ENCODE measurements at regions not wholly inside any gene's neighbourhood (a gene's known extent, or its start where the extent isn't known, plus 50 kb on each side); places are given as distances from the start of the nearest gene placed in this dataset.
"Not testable (repeated sequence)": the region's sequence is repeated elsewhere in the genome, so short reads cannot be mapped to it uniquely, and the experiment has no call there.

- Histone ChIP-seq H3K4me3 (no peak overlapping the region), H3K27ac (no peak overlapping the region)
- TF ChIP-seq CTCF (IDR thresholded peaks at IDR 0.05) = no peak
- DNase-seq (ENCODE audit: low spot score) = no peak
Measured at GRCh38 chr12:33759279-33759678, 263.0 kb upstream of the ALG10 start.

DNA sequence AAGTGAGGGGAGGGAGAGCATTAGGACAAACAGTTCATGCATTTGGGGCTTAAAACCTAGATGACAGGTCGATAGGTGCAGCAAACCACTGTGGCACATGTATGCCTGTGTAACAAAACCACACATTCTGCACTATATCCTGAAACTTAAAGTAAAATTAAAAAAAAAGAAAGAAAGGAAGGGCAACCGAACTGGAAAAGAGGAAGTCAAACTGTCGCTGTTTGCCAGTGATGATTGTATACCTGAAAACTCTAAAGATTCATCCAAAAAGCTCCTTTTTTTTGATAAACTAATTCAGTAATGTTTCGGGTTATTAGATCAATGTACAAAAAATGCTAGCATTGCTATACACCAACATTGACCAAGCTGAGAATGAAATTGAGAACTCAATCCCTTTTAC, 259.0 kb upstream of the ALG10 start:
- no peak overlapping the region for H3K27ac ChIP-seq
- no peak overlapping the region for H3K4me3 ChIP-seq
- no peak for DNase-seq (ENCODE audit: low spot score)
- no peak for TF ChIP-seq CTCF (IDR thresholded peaks at IDR 0.05)

DNA sequence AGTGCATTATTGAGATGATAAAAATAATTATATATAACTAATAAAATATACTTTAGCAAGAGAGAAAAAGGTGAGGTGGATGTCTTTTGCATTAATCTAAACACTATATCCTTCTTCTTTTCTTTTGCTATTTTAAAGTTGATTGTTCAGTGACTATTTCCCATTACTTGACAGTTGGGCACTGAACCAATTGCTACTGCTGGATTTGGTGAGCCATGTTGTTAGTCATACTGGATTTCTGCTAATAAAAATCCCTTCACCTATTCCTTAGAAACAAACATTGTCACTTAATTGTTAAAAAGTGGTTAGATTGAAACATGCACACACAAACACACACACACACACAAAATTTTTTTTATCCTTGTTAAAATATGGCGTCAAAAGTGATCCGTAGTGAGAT, 251.6 kb upstream of the ALG10 start:
- Histone ChIP-seq H3K4me3 (no peak overlapping the region), H3K27ac (no peak overlapping the region)
- no peak for DNase-seq (ENCODE audit: low spot score)
- TF ChIP-seq CTCF (IDR thresholded peaks at IDR 0.05) = no peak

- no peak overlapping the region for H3K4me3 ChIP-seq
- no peak overlapping the region for H3K27ac ChIP-seq
- no peak for TF ChIP-seq CTCF (IDR thresholded peaks at IDR 0.05)
- no peak for DNase-seq (ENCODE audit: low spot score)
Measured at GRCh38 chr12:33771889-33772288, 250.4 kb upstream of the ALG10 start.

DNA sequence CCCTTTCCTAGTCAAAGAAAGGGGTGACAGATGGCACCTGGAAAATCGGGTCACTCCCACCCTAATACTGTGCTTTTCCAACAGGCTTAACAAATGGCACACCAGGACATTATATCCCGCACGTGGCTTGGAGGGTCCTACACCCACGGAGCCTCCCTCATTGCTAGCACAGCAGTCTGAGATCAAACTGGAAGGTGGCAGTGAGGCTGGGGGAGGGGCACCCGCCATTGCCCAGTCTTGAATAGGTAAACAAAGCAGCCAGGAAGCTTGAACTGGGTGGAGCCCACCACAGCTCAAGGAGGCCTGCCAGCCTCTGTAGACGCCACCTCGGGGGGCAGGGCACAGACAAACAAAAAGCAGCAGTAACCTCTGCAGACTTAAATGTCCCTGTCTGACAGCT, 249.2 kb upstream of the ALG10 start:
- not testable (repeated sequence) for H3K4me3 ChIP-seq; DNase-seq (ENCODE audit: low spot score); H3K27ac ChIP-seq

- no peak for DNase-seq (ENCODE audit: low spot score)
- H3K27ac ChIP-seq = no peak overlapping the region
- TF ChIP-seq CTCF (IDR thresholded peaks at IDR 0.05) = no peak
- H3K4me3 ChIP-seq = no peak overlapping the region
Measured at GRCh38 chr12:33786532-33786931, 235.8 kb upstream of the ALG10 start.

- Histone ChIP-seq H3K27ac (no peak overlapping the region), H3K4me3 (no peak overlapping the region)
- TF ChIP-seq CTCF (IDR thresholded peaks at IDR 0.05) = no peak
- no peak for DNase-seq (ENCODE audit: low spot score)
Measured at GRCh38 chr12:33794954-33795353, 227.3 kb upstream of the ALG10 start.

DNA sequence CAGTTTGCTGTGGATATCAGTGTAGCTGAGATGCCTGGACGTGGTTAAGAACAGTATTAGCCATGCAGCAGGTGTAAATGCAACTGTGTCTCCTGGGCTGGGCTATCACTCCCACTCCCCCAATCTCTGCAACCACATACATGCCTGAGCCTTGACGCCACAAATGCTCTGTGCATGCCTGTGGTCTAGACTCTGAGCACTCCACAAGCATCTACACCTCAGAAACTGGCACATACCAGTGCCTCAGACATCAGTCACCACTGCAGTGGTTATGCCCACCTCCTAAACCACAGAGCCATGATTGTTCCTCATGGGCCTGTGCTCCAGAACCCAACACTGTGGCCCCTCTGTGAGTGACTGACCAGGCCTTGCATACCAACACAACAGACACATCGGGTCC, 226.8 kb upstream of the ALG10 start:
- H3K4me3 ChIP-seq = no peak overlapping the region
- no peak overlapping the region for H3K27ac ChIP-seq
- DNase-seq (ENCODE audit: low spot score) = no peak
- TF ChIP-seq CTCF (IDR thresholded peaks at IDR 0.05) = no peak
